ENCODE measurements at regions not wholly inside any gene's neighbourhood (a gene's known extent, or its start where the extent isn't known, plus 50 kb on each side); places are given as distances from the start of the nearest gene placed in this dataset.
"Not testable (repeated sequence)": the region's sequence is repeated elsewhere in the genome, so short reads cannot be mapped to it uniquely, and the experiment has no call there.

- no peak for DNase-seq (ENCODE audit: low read depth)
Observed at GRCh38 chr1:239931341-239931740, 160.3 kb upstream of the FMN2 start.

DNA sequence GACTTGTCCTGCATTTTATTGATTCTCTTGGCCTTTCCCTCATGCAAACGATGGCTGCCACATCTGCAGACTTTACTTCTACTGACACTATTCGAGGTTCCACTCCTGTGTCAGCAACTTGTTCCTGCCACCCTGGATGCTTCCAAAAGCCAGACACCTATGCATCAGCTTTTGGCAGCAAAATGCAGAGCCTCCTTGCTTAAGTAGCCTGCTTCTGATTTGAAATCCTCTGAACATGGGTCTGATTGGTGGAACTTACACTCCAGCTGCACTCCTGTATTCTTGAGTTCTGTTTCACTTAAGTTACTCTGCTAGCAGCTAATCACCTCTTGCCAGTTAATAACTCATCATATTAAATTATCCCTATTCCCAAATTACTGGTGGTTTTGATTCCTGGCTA lies 152.1 kb upstream of the FMN2 start:
- DNase-seq (ENCODE audit: low read depth): no peak

- DNase-seq (ENCODE audit: low read depth): no peak
Observed at GRCh38 chr1:239943761-239944160, 147.9 kb upstream of the FMN2 start.

GRCh38 chr1:239944666-239945065 lies 147.0 kb upstream of the FMN2 start:
- DNase-seq (ENCODE audit: low read depth): no peak

DNA sequence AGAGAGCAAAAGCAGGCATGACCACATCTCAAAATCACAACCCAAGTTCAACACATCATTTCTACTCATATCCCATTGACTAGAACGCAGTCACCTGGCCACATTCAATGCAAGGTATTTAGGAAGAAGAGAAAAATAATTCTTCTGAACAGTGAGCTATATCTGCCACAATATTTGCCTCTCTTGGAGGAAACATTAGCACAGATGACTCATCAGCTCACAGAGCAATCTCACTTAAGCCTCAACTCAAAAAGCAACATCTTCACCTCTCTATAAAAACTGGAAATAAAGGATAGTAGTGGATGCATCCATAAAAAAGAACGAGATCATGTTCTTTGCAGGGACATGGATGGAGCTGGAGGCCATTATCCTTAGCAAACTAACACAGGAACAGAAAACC lies 143.9 kb upstream of the FMN2 start:
- no peak for DNase-seq (ENCODE audit: low read depth)

- DNase-seq (ENCODE audit: low read depth): no peak
Observed at GRCh38 chr1:239951511-239952140, 140.1 kb upstream of the FMN2 start.

GRCh38 chr1:239952348-239953308 lies 139.1 kb upstream of the FMN2 start:
- no peak for DNase-seq (ENCODE audit: low read depth)

DNA sequence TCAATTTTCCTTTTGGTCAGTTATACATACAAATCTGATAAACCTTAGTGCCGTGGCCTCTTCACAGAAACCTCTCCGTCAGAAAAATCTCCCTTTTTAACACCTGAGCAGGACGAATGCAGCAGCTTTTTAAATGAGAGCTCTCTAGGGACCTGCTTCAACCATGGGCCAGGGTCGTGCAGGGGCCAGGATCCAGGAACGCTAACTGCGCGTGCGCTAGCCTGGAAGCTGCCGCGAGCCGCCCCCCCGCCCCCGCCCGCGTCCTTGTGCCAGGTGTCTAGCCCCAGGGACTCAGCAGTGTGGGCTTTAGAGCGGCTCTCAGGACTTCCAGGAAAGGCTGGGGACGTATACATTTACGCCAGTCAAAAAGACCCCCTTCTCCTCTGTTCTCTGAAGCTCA lies 136.8 kb upstream of the FMN2 start:
- no peak for DNase-seq (ENCODE audit: low read depth)

DNA sequence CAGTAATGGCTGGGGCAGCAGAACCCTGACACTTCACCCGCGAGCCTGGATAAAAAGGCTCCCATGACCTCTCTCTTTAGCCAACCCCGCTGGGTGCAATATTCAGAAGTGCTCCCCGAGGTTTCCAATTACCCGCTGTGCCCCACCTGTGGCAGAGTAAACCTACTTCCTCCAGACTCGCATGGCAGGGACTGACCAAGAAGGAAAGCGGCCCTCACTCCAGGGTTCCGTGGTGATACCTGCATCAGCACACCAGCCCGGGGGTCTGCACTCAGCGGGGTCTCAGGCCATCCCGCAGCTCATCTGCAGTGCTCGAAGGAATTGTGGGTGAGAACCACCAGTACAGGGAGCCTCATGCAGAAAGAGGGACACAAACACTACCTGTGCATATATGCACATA lies 136.3 kb upstream of the FMN2 start:
- no peak for DNase-seq (ENCODE audit: low read depth)

DNA sequence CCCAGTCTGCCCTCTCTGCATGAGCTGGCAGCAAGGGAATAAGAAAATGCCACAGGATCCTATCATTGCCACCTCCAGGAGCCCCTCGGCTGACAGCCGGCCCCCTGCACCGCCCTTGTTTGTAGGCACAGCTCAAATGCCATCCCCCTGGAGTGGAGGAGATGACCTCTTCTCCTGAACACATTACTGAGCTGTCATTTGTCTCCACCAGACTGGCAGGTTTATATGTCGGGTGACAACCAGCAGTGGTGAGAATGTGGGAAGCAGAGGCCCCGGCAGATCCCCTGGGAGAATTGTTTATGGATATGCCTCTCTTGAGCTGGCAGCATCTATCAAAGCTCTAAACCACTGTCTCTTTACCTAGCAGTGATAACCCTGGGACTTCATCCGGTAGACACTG lies 135.4 kb upstream of the FMN2 start:
- DNase-seq (ENCODE audit: low read depth): no peak

DNA sequence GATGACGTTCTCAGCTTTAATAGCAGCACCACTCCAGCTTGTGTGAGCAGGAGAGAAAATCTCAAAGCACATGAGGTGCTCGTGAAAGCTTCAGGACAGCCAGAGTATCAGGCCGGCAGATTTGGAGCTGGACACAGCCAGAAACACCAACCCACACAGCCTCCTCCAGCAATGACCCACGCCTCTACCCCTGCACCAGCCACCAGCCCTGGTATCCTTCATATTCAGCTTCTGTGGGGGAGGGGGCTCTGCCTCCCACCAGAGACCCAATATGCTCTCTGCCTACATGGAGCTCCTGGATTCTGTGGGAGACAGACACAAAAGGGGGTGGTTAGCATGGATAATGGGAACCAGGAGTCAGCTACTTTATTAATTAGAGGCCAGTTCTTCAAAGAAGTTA lies 133.6 kb upstream of the FMN2 start:
- DNase-seq (ENCODE audit: low read depth): no peak

- no peak for DNase-seq (ENCODE audit: low read depth)
Observed at GRCh38 chr1:239960366-239960765, 131.3 kb upstream of the FMN2 start.

DNA sequence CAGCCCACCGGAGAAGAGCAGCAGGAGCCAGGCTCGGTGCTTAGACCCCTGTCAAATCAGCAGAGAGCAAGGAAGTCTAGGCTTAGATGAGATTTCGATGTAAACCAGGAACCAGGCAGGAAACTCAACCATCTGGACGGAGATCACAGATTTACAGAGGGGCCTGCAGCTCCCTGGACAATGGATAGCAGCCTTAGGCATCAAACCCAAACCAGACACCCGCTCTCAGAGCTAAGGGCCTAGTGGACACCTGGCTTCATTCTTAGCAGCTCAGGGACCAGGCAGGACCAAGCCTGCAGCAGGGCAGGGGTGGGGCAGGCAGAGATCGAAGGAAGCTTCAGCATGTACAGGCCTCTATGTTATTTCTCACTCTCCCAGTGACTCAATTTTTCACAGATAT lies 127.8 kb upstream of the FMN2 start:
- no peak for DNase-seq (ENCODE audit: low read depth)

DNA sequence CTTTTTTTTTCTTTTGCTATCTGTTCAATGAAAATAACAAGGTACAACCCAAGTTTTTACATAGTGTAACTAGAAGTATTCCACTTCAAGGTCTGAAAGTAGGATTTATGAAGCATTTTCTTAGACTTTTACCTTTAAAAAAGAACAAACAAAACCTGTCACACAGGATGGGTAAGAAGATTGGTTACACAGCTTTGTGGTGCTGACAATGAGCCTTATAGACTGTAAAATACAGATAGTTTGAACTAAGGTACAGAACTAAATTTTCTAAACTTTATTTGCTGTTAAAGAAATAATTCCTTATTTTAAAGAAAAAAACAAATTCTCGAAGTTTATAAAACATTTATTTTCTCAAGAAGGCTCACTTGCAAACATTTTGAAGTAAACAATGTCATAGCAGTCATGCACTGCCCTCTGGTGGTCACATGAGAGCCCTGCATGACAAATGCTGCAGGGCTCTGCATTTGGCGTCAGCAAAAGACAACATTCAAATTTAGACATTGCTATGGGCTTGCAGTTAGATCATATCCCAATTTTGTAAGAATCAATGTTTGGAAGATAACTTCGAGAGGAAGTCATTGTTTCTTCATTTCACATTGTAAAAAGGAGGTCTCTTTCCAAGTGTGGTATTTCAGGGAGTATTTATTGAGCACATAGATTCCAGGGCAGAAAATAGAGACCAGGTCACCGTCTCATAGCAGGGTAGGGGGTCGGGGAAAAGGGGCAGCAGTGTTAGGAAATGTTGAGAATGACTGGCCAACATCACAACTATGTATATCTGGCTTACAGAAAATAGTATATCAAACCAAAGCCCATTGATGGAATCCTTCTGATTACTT lies 115.3 kb upstream of the FMN2 start:
- peak; percentile 11 for DNase-seq (ENCODE audit: low read depth)

GRCh38 chr1:239977416-239977815 lies 114.3 kb upstream of the FMN2 start:
- no peak for DNase-seq (ENCODE audit: low read depth)

DNA sequence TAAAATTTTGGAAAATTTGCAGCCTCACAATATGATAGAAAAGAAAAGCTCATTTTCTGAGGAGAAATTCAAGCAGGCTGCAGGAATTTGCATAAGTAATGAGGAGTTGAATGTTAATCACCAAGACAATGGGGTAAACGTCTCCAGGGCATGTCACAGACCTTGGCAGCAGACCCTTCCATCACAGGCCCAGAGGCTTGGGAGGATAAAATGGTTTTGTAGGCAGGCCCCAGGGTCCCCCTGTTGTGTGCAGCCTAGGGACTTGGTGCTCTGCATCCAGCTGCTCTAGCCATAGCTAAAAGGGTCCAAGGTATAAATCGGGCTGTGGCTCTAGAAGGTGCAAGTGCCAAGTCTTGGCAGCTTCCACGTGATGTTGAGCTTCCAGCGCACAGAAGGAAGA lies 112.2 kb upstream of the FMN2 start:
- no peak for DNase-seq (ENCODE audit: low read depth)

- no peak for DNase-seq (ENCODE audit: low read depth)
Observed at GRCh38 chr1:239982762-239983161, 108.9 kb upstream of the FMN2 start.

DNA sequence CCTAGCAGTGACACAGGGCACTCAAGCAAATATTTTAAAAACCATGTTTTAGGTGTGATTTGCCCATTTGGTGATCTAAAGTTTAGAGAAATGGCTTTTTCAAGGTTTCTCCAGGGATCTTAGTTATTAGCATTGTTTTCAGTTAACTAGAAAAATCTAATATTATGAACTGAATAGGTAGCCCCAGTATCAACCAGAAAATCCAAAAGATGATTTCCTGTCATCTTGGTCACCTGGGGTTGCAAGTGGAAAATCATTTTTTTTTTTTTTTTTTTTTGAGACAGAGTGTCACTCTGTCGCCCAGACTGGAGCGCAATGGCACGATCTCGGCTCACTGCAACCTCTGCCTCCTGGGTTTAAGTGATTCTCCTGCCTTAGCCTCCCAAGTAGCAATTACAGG lies 106.6 kb upstream of the FMN2 start:
- no peak for DNase-seq (ENCODE audit: low read depth)

- DNase-seq (ENCODE audit: low read depth): no peak
Observed at GRCh38 chr1:239987103-239987745, 104.5 kb upstream of the FMN2 start.

DNA sequence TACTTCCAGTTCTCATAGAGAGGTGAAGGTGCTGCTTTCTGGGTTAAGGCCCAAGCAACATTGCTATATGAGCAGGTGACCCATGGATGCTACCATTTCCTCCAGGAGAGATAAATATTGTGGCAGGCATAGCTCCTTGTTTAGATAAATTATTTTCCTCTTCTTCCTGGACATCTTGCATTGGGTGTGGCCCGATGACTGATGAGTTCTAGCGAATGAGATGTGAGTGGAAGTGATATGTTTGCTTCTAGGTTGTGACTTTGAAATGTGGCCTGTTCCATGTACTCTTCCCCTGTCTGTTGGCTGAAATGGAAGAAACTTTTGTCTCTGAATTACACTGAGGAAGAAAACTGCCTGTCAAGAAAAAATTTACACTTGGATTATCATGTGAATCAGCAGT lies 101.7 kb upstream of the FMN2 start:
- no peak for DNase-seq (ENCODE audit: low read depth)

DNA sequence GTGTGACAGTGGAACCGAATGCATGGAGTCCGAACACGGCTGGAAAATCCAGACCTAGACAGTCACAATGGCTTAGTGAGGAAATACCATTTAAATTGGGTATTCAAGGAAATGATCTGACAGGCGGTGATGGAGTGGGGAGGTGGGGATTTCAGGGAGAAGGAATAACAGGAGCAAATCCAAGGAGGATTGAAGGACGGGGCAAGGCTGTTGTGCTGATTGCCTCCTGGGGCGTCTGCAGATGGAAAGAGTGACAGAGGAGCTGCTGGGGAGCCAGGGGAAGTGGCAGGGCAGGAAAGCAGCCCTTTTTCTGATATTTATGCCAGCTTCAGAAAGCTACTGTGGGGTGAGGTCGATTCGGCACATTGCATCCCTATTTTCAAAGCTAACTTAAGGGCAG lies 99.1 kb upstream of the FMN2 start:
- not testable (repeated sequence) for DNase-seq (ENCODE audit: low read depth)

GRCh38 chr1:239993366-239993765 lies 98.3 kb upstream of the FMN2 start:
- no peak for DNase-seq (ENCODE audit: low read depth)
